ENCODE measurements at regions not wholly inside any gene's neighbourhood (a gene's known extent, or its start where the extent isn't known, plus 50 kb on each side); places are given as distances from the start of the nearest gene placed in this dataset.

GRCh38 chr3:66592927-66593625 is 92.3 kb upstream of the LRIG1 start:
- no peak for DNase-seq

GRCh38 chr3:66593978-66594377 is 93.2 kb upstream of the LRIG1 start:
- DNase-seq: no peak

DNA sequence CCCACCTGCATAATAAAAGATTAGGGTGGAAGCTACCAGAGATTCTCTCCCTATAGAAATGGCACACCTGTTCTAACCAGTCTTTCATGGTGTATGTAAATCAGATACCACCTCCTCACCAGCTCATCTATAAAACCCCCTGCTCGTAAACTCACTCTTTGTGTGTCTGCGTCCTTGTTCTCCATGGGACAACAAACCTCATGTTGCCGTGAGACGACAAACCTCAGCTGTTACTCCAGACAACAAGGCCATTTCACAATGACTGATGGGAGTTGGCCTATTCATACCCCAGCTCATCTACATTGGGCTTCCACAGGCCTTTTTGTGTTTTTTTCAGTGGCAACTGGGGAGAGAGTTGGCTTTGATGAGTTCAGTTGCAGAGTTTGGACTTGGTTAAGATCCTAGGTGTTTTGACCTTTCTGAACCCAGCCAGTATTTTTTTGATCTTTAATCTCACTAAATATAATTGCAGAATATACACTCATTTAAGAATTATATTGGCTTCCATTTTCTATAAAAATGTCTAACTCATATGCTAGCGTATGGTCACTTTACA is 96.6 kb upstream of the LRIG1 start:
- DNase-seq: no peak

DNA sequence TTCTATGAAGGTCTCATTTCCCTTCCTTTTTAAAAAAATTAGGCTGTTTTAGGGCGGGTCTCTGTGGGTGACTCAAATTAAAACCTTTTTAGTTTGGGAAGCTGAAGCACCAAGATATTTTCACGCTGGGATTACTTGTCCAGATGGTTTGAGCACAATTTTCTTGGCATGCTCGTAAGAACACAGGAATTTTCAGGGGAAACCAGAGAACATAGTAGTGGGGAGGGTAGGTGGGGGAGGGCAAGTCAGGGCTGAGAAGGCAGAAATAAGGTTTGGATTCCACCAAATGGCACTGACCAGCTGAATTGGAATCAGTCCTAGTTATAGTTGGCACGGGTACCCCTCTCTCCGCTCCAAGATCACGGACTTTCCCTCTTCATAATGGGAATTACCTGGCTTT is 97.3 kb upstream of the LRIG1 start:
- no peak for DNase-seq

DNA sequence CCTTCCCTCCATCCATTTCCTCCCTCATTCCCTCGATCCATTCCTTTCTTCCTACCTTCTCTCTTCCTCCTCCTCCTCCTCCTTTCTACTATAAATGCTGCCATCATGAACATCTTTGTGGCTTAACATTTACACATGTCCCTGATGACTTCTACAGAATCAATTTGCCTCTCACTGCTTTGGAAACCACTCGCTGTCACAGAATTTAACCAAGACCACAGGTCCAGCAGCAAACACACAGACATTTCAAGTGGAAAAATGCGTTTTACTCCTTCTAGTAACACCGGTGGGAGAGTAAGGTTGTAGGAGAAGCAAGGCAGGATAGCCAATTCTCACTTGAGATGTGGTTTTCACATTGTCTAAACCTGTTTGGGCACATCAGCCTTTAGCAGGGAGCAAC is 101.4 kb upstream of the LRIG1 start:
- DNase-seq: no peak

DNA sequence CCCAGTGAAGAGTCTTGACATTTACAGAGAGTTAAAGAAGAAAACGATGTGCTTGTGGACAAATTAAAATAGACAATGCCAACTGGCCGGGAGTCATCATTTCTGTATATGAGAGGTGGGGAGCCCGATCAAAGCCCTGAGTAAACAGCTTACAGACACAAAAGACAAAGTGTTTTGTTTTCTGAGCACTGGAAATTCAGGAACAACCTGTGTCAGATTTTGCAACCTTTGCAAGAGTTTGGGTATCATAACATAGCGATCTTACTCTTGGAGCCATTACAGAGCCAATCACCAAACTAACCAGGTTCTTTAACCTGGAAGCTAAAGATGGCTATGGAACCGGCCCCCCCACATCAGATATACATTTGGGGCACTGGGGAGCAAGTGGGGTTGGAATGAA is 101.9 kb upstream of the LRIG1 start:
- DNase-seq: no peak

- no peak for DNase-seq
Measured at GRCh38 chr3:66603151-66603611, 102.4 kb upstream of the LRIG1 start.

GRCh38 chr3:66604481-66604880 is 103.7 kb upstream of the LRIG1 start:
- no peak for DNase-seq

GRCh38 chr3:66606126-66606525 is 105.3 kb upstream of the LRIG1 start:
- DNase-seq: no peak

DNA sequence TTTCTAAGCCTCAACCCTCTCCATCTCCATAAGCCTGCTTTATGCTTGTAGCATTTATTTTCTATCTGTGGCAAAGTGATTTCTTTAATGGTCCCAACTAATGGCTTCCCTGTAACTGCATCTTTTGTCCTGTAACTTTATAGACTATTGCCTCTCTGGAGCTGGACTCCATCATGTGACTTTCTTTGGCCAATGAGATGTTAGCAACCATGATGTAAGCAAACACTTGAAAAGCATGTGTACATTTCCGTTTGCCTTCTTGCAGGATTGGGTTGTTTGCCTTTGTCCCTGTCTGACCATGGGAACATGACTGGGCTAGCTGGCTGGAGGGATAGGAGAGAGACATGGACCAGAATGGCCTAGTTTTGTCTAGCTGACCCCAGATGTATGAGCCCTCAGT is 106.0 kb upstream of the LRIG1 start:
- DNase-seq: no peak

- DNase-seq: peak; percentile 38
Measured at GRCh38 chr3:66609660-66610561, 109.1 kb upstream of the LRIG1 start.

DNA sequence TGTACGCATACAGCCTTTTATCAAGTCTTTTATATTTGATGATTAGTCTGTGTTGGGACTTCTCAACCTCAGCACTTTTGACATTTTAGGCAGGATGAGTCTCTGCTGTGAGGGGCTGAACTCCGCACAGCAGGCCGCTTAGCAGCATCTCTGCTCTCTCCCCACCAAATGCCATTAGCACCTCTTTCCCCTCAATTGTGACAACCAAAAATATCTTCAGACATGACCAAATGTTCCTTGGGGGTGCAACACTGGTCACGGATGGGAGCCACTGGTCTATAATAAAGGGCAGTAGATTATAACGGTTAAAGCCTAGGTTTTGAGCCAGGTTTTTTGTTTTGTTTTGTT is 109.7 kb upstream of the LRIG1 start:
- DNase-seq: no peak

DNA sequence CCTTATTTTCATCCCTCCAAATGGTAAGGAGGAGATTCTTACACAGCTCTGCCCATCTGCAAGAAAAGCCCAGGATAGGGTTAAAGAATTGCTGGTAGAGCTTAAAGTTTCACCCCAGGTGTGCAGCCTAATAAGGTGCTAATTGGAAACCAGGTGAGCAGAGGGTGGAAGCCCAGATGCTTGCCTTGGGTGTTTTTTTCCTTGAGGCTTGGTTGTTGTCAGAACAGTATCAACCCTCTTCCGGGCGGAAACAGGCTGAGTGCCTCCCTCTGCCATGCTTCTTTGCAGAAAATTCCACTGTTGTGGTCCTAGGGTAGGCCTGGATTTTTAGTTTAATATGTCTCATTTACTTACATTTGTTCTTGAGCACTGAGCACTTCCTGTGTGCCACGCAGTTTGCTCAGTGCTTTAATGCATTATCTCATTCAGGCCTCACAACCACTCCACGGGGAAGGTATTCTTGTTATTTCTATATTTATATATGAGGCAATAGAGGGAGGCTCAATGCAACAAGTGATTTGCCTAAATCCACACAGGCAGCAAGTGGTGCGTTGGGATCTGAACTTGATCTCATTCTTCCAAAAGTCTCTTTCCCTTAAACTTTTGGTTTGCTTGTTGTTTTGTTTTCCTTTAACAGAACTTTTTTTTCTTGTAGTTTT is 115.0 kb upstream of the LRIG1 start:
- DNase-seq: no peak

DNA sequence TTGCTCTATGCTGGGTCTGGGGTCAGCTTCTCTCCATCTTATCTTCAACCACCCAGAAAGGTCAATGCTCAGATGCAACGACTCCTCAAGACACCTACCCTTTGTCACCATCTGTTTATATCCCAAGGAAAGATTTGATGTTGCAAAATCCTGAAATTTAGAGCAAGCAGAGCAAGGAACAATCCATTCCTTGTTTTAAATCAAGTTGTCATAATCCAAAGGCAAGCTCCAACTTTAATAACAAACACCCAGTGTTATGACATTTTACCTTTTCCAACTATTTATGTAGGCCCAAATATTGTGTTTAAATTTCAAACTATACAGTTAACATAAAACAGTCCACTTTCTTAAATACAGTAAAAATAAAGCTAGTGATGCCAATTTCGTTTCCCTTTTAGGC is 116.5 kb upstream of the LRIG1 start:
- no peak for DNase-seq

DNA sequence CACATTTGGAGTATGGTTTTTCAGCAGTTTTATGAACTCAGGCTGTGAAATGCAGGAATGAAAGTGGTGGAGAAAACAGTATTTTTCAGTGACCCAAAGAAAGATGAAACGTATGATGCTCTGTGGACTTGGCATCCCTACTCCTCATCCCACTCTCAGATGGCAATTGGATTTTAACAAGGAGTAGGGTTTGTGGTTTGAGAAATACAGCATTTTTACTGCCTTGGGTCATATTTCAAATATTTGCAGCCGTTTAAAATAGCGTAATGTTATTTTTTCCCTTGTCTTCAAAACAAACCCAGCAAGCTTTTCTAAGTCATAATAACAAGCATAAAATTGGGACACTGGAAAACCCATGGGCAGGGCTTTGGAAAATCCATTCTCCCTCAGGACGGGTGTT is 117.2 kb upstream of the LRIG1 start:
- no peak for DNase-seq

GRCh38 chr3:66620296-66620695 is 119.5 kb upstream of the LRIG1 start:
- no peak for DNase-seq

GRCh38 chr3:66622756-66623457 is 122.1 kb upstream of the LRIG1 start:
- no peak for DNase-seq

- no peak for DNase-seq
Measured at GRCh38 chr3:66625505-66626216, 124.8 kb upstream of the LRIG1 start.

- no peak for DNase-seq
Measured at GRCh38 chr3:66629150-66629981, 128.5 kb upstream of the LRIG1 start.

DNA sequence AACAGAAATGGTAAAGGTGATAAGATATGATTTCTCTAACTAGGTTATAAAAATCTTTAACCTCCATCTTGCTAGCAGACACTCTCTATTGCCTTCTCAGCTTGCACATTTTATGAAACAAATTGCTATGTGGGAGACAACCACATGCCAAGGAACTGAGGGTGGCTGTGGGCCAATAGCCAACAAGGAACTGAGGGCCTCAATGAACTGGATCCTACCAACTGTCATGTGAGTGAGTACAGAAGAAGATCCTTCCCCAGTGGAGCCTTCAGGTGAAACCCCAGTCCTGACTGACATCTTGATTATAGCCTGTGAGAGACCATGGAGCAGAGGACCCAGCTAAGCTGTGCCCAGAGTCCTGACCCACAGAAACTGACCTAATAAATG is 129.2 kb upstream of the LRIG1 start:
- DNase-seq: no peak
